Ovary (tissue), 3 donors: ENCODE measurements at regions not wholly inside any gene's neighbourhood (a gene's known extent, or its start where the extent isn't known, plus 50 kb on each side); places are given as distances from the start of the nearest gene placed in this dataset.

Source experiments
- CTCF ChIP-seq, 3 donors: fragments of 450-650 bp in 2 of 3; fragments of 200-600 bp in 1 of 3; IDR thresholded peaks; one replicate each; pipeline versions ENCODE4 v1.5.1 to v1.8.0; 2016 to 2022; ENCODE audit warnings: antibody characterized with exemption in 3 of 3, mild to moderate bottlenecking in 1 of 3
- EP300 ChIP-seq: sonication (generic); formaldehyde crosslinking; IDR thresholded peaks from one replicate; pipeline ENCODE4 v1.6.1; 2017; ENCODE audit warnings: antibody characterized with exemption
- POLR2A ChIP-seq: fragments of 450-650 bp; IDR thresholded peaks from one replicate; pipeline ENCODE4 v1.6.1; 2017; ENCODE audit warnings: antibody characterized with exemption, mild to moderate bottlenecking, moderate library complexity
- donor health status: DM: no; HTN: no; CAD: no.

- TF ChIP-seq CTCF (IDR thresholded peaks at IDR 0.05) (no peak), POLR2A (no peak), EP300 (no peak)
These were observed 784.9 kb upstream of the LRRC4C start for GRCh38 chr11:42244376-42244775.
